ENCODE measurements at regions not wholly inside any gene's neighbourhood (a gene's known extent, or its start where the extent isn't known, plus 50 kb on each side); places are given as distances from the start of the nearest gene placed in this dataset.

- H3K9me3 ChIP-seq (ENCODE audit: control insufficient read depth, insufficient read depth, low read length), result peaks cover 11% of the 10 kb centered on the region
- no peaks in the 10 kb centered on the region for H3K27me3 ChIP-seq (ENCODE audit: control insufficient read depth, insufficient read depth, low read length)
- H3K36me3 ChIP-seq (ENCODE audit: control insufficient read depth, insufficient read depth, low read length), result no peaks in the 10 kb centered on the region
- H3K4me2 ChIP-seq (ENCODE audit: low read depth, low read length), result no peak overlapping the region
- H2AFZ ChIP-seq (replicated peaks; ENCODE audit: low read length, poor library complexity), result no peak overlapping the region
- H3K18ac ChIP-seq (ENCODE audit: low read depth, low read length), result no peak overlapping the region
- no peak overlapping the region for H3K9ac ChIP-seq (ENCODE audit: low read depth, low read length)
- intact Hi-C loops (cut with micrococcal nuclease), result no loop called here
- no TSS peak for BruUV-seq (replicated peaks)
- H2BK20ac ChIP-seq (ENCODE audit: low read depth, low read length), result no peak overlapping the region
- H3K9me1 ChIP-seq (ENCODE audit: insufficient read depth, low read length), result no peaks in the 10 kb centered on the region
- TF ChIP-seq FOS (IDR thresholded peaks at IDR 0.05; ENCODE audit: low read depth, low read length) (no peak), RAD21 (IDR thresholded peaks at IDR 0.05; ENCODE audit: low read length) (no peak), RCOR1 (IDR thresholded peaks at IDR 0.05; ENCODE audit: insufficient replicate concordance, low read length) (no peak)
- no peak for ATAC-seq (ENCODE audit: low read depth)
- H4K5ac ChIP-seq (ENCODE audit: low read depth, low read length), result no peak overlapping the region
- H3K56ac ChIP-seq (ENCODE audit: extremely low read depth, insufficient read depth, low read length), result no peak overlapping the region
- H2BK120ac ChIP-seq (ENCODE audit: low read depth, low read length), result no peak overlapping the region
- no peak overlapping the region for H4K8ac ChIP-seq (ENCODE audit: low read depth in 2 of 2, low read length in 2 of 2)
- no peak overlapping the region for H2BK15ac ChIP-seq (ENCODE audit: low read depth, low read length)
- DNase-seq, result no peak
- H3K4me1 ChIP-seq (ENCODE audit: control insufficient read depth, insufficient read depth, low read length), result no peaks in the 10 kb centered on the region
- no peak overlapping the region for H3K23ac ChIP-seq (ENCODE audit: low read depth, low read length)
- ChIA-PET CTCF (no interaction called here), POLR2A (ENCODE audit: unreplicated experiment) (no interaction called here)
- no peak overlapping the region for H3K4ac ChIP-seq (ENCODE audit: low read depth, low read length)
- dilution Hi-C loops (cut with HindIII; ENCODE audit: low sequenced_read_pairs, unreplicated experiment), result no loop called here
- H4K91ac ChIP-seq (ENCODE audit: insufficient read depth, low read depth, low read length), result no peak overlapping the region
- no CpG with 5 or more reads among the region's 4 CpGs for WGBS, 2 experiments (ENCODE audit: extremely low coverage in 2 of 2, insufficient read length in 1 of 2)
- no peak overlapping the region for H3K14ac ChIP-seq (replicated peaks; ENCODE audit: low read depth, low read length)
- H4K20me1 ChIP-seq (ENCODE audit: insufficient read depth, low read length), result no peaks in the 10 kb centered on the region
- no peaks in the 10 kb centered on the region for H3K79me1 ChIP-seq (ENCODE audit: low read depth in 1 of 2, low read length in 2 of 2)
- in situ Hi-C loops (cut with MboI; ENCODE audit: low sequenced_read_pairs), result no loop called here
- H3K4me3 ChIP-seq (ENCODE audit: insufficient read depth, low read depth, low read length), result no peak overlapping the region
- no peak overlapping the region for H2BK5ac ChIP-seq (ENCODE audit: low read depth, low read length, poor library complexity, severe bottlenecking)
- no peak overlapping the region for H2AK5ac ChIP-seq (ENCODE audit: low read depth, low read length)
- no peak overlapping the region for H2AK9ac ChIP-seq (replicated peaks; ENCODE audit: low read depth, low read length, poor library complexity)
- H3K27ac ChIP-seq (ENCODE audit: insufficient read depth, low read length), result no peak overlapping the region
Observed at GRCh38 chr7:138342990-138343389, 117.1 kb upstream of the TRIM24 start.

Data from IMR-90 (cell line).